GM12892 (cell line): ENCODE measurements at regions not wholly inside any gene's neighbourhood (a gene's known extent, or its start where the extent isn't known, plus 50 kb on each side); places are given as distances from the start of the nearest gene placed in this dataset.

Experiments
- DNase-seq: peaks from one replicate; pipeline ENCODE4 v3.0.0; 2011; ENCODE audit not compliant: insufficient read length
- FAIRE-seq: peaks from 2 replicates; lab custom pipeline; 2011; peaks lifted over from hg19 to GRCh38; lab: Jason Lieb, UNC
- POLR2A ChIP-seq: IDR thresholded peaks from 2 replicates; pipeline ENCODE4 v1.6.1; 2011; ENCODE audit warnings: low read depth, low read length, control low read depth
- POLR2AphosphoS5 ChIP-seq: IDR thresholded peaks from 2 replicates; pipeline ENCODE4 v1.6.1; 2011; ENCODE audit warnings: low read depth, low read length, control low read depth
- TAF1 ChIP-seq: IDR thresholded peaks from 2 replicates; pipeline ENCODE4 v1.6.1; 2011; ENCODE audit warnings: low read depth, mild to moderate bottlenecking, control low read depth, low read length, borderline replicate concordance

GRCh38 chr9:100856238-100856637 is 172.3 kb upstream of the PLPPR1 start:
- no peak for DNase-seq
- FAIRE-seq = no peak
- TF ChIP-seq POLR2A = no peak
- TF ChIP-seq TAF1 = no peak
- no peak for TF ChIP-seq POLR2AphosphoS5

GRCh38 chr9:100865111-100865510 is 163.4 kb upstream of the PLPPR1 start:
- no peak for TF ChIP-seq POLR2A
- no peak for TF ChIP-seq TAF1
- TF ChIP-seq POLR2AphosphoS5 = no peak
- DNase-seq = no peak
- FAIRE-seq = no peak

GRCh38 chr9:100865648-100866047 is 162.9 kb upstream of the PLPPR1 start:
- DNase-seq (no peak), FAIRE-seq (no peak)
- no peak for TF ChIP-seq POLR2A
- TF ChIP-seq TAF1 = no peak
- no peak for TF ChIP-seq POLR2AphosphoS5

- DNase-seq (no peak), FAIRE-seq (no peak)
- no peak for TF ChIP-seq TAF1
- no peak for TF ChIP-seq POLR2A
- TF ChIP-seq POLR2AphosphoS5 = no peak
These were observed 159.2 kb upstream of the PLPPR1 start for GRCh38 chr9:100869326-100869725.

- TF ChIP-seq POLR2AphosphoS5 = no peak
- TF ChIP-seq TAF1 = no peak
- no peak for TF ChIP-seq POLR2A
- DNase-seq (no peak), FAIRE-seq (no peak)
These were observed 148.6 kb upstream of the PLPPR1 start for GRCh38 chr9:100879884-100880283.

GRCh38 chr9:100880284-100880683 is 148.2 kb upstream of the PLPPR1 start:
- FAIRE-seq (no peak), DNase-seq (no peak)
- TF ChIP-seq TAF1 (no peak), POLR2A (no peak), POLR2AphosphoS5 (no peak)

- FAIRE-seq = no peak
- no peak for TF ChIP-seq POLR2AphosphoS5
- no peak for TF ChIP-seq TAF1
- TF ChIP-seq POLR2A = no peak
- no peak for DNase-seq
These were observed 144.0 kb upstream of the PLPPR1 start for GRCh38 chr9:100884518-100884917.

GRCh38 chr9:100890321-100890720 is 138.2 kb upstream of the PLPPR1 start:
- TF ChIP-seq TAF1 (no peak), POLR2AphosphoS5 (no peak), POLR2A (no peak)
- FAIRE-seq (no peak), DNase-seq (no peak)

- DNase-seq (no peak), FAIRE-seq (no peak)
- TF ChIP-seq TAF1 (no peak), POLR2AphosphoS5 (no peak), POLR2A (no peak)
These were observed 117.3 kb upstream of the PLPPR1 start for GRCh38 chr9:100911273-100911672.

- no peak for TF ChIP-seq POLR2AphosphoS5
- no peak for TF ChIP-seq POLR2A
- no peak for TF ChIP-seq TAF1
- no peak for DNase-seq
- no peak for FAIRE-seq
These were observed 115.3 kb upstream of the PLPPR1 start for GRCh38 chr9:100913257-100913656.

GRCh38 chr9:100914266-100914665 is 114.3 kb upstream of the PLPPR1 start:
- FAIRE-seq = no peak
- TF ChIP-seq POLR2A (no peak), TAF1 (no peak), POLR2AphosphoS5 (no peak)
- DNase-seq = no peak

- FAIRE-seq (no peak), DNase-seq (no peak)
- no peak for TF ChIP-seq POLR2A
- no peak for TF ChIP-seq TAF1
- TF ChIP-seq POLR2AphosphoS5 = no peak
These were observed 109.0 kb upstream of the PLPPR1 start for GRCh38 chr9:100919506-100919905.
